K562 (cell line): ENCODE measurements at regions not wholly inside any gene's neighbourhood (a gene's known extent, or its start where the extent isn't known, plus 50 kb on each side); places are given as distances from the start of the nearest gene placed in this dataset.

Experiments used
- ATAC-seq: fragments of 200-7000 bp; cut with Tn5 transposase; 3 replicates; pipeline ENCODE4 v1.9.1; 2020; ENCODE audit warnings: moderate library complexity
- BruUV-seq: library from RNA; stranded (reverse); fragments of 400-500 nt; replicated peaks from 2 replicates; lab custom pipeline; 2021; lab: Mats Ljungman, UMichigan
- CTCF ChIA-PET: fragments of 300-600 bp; formaldehyde crosslinking; extraction: SDS; loops from one replicate; lab custom pipeline; 2021; ENCODE audit warnings: low intra/inter-chr PET ratio; lab: Yijun Ruan, JAX
- POLR2A ChIA-PET: fragments of 300-600, 350-650 bp; sonication (Branson Sonifier 250); formaldehyde crosslinking; extraction: SDS; loops from one replicate; lab custom pipeline; 2021; ENCODE audit warnings: antibody characterized with exemption, inconsistent platforms; lab: Yijun Ruan, JAX
- DNase-seq, 4 experiments: peaks; one replicate each; pipeline versions ENCODE4 v3.0.0 to v3.0.0-alpha.2; 2011 to 2018; ENCODE audit warnings: low spot score in 3 of 4, mixed read lengths in 3 of 4; ENCODE audit errors: extremely low read depth in 1 of 4
- FAIRE-seq: peaks from 2 replicates; lab custom pipeline; 2011; peaks lifted over from hg19 to GRCh38; lab: Jason Lieb, UNC
- H2AFZ ChIP-seq: 2 replicates; pipeline ENCODE4 v1.6.0; 2011; ENCODE audit warnings: low read depth, low read length, control low read depth, inconsistent platforms
- H3K27ac ChIP-seq: fragments of 200-600 bp; 3 replicates; pipeline ENCODE4 v1.8.0; 2011; ENCODE audit warnings: low read depth, mild to moderate bottlenecking, control low read depth, inconsistent platforms, low read length, moderate library complexity, mixed read lengths; ENCODE audit errors: extremely low read depth
- H3K27me3 ChIP-seq, 2 experiments: fragments of 300-600 bp in 1 of 2; 2 replicates in 1 of 2; 3 replicates in 1 of 2; pipeline versions ENCODE4 v1.6.0 to v1.8.0; 2011; ENCODE audit warnings: inconsistent platforms in 2 of 2, low read length in 2 of 2, mild to moderate bottlenecking in 1 of 2, mixed read lengths in 1 of 2, moderate library complexity in 1 of 2; ENCODE audit not compliant: control insufficient read depth in 2 of 2, insufficient read depth in 2 of 2
- H3K36me3 ChIP-seq: fragments of 300-600 bp; 3 replicates; pipeline ENCODE4 v1.8.0; 2011; ENCODE audit warnings: mild to moderate bottlenecking, low read length, inconsistent platforms; ENCODE audit not compliant: control insufficient read depth, insufficient read depth
- H3K4me1 ChIP-seq, 2 experiments: fragments of 200-600 bp in 1 of 2; replicated peaks in 1 of 2; 2 replicates in 1 of 2; 3 replicates in 1 of 2; pipeline versions ENCODE4 v1.5.1 to v1.8.0; 2011; ENCODE audit warnings: inconsistent platforms in 2 of 2, low read length in 2 of 2, mild to moderate bottlenecking in 1 of 2, mixed read lengths in 1 of 2, moderate library complexity in 1 of 2; ENCODE audit not compliant: control insufficient read depth in 2 of 2, insufficient read depth in 2 of 2
- H3K4me2 ChIP-seq: 2 replicates; pipeline ENCODE4 v1.6.1; 2011; ENCODE audit warnings: low read length, control low read depth, inconsistent platforms, mixed read lengths; ENCODE audit not compliant: insufficient read depth
- H3K4me3 ChIP-seq: fragments of 200-600 bp; sonication (generic), shearing (Covaris generic); 2 replicates; pipeline ENCODE4 v1.5.1; 2016; ENCODE audit warnings: control low read depth, inconsistent platforms
- H3K79me2 ChIP-seq: fragments of 200-600 bp; 3 replicates; pipeline ENCODE4 v1.8.0; 2011; ENCODE audit warnings: low read length, inconsistent platforms; ENCODE audit not compliant: control insufficient read depth, insufficient read depth
- H3K9ac ChIP-seq, 2 experiments: 2 replicates each; pipeline versions ENCODE4 v1.6.0 to v1.6.1; 2011; ENCODE audit warnings: low read depth in 2 of 2, low read length in 2 of 2, control low read depth in 1 of 2, inconsistent platforms in 1 of 2, mild to moderate bottlenecking in 1 of 2, mixed read lengths in 1 of 2; ENCODE audit not compliant: insufficient read depth in 1 of 2
- H3K9me1 ChIP-seq: one replicate; pipeline ENCODE4 v1.6.0; 2011; ENCODE audit warnings: inconsistent platforms, mild to moderate bottlenecking, low read length, moderate library complexity; ENCODE audit not compliant: control insufficient read depth, insufficient read depth
- H3K9me3 ChIP-seq: replicated peaks from 2 replicates; pipeline ENCODE4 v1.5.1; 2011; ENCODE audit warnings: low read depth, low read length, inconsistent platforms; ENCODE audit not compliant: control insufficient read depth, insufficient read depth
- H4K20me1 ChIP-seq: replicated peaks from 2 replicates; pipeline ENCODE4 v1.6.1; 2011; ENCODE audit warnings: low read length, inconsistent platforms, mixed read lengths; ENCODE audit not compliant: control insufficient read depth, insufficient read depth
- ELK1 ChIP-seq: sonication (generic); formaldehyde crosslinking; IDR thresholded peaks from 2 replicates; pipeline ENCODE4 v1.8.1; 2022; ENCODE audit warnings: missing genetic modification reagents
- EP300 ChIP-seq: IDR thresholded peaks from 2 replicates; pipeline ENCODE4 v1.6.1; 2012; ENCODE audit warnings: low read length, improper control_type of control experiment
- HMGN3 ChIP-seq: IDR thresholded peaks from 2 replicates; pipeline ENCODE4 v1.6.1; 2011; ENCODE audit warnings: borderline replicate concordance, low read depth, mild to moderate bottlenecking, mixed read lengths, low read length; ENCODE audit not compliant: insufficient read length; ENCODE audit errors: extremely low read depth
- POU5F1 ChIP-seq: fragments of 150-350 bp; IDR thresholded peaks from 2 replicates; pipeline ENCODE4 v1.6.1; 2014; ENCODE audit warnings: borderline replicate concordance, low read length, low read depth, mild to moderate bottlenecking; ENCODE audit not compliant: partially characterized antibody
- SAFB ChIP-seq: fragments of 200-400 bp; formaldehyde crosslinking; IDR thresholded peaks from 2 replicates; pipeline ENCODE4 v1.6.1; 2017; ENCODE audit warnings: low read depth, low read length, borderline replicate concordance
- ZFP36 ChIP-seq: fragments of 150-350 bp; IDR thresholded peaks from 2 replicates; pipeline ENCODE4 v1.6.1; 2018; ENCODE audit warnings: low read length, low read depth; ENCODE audit not compliant: partially characterized antibody
- ZNF449 ChIP-seq: fragments of 250-450 bp; sonication (Bioruptor Pico); IDR thresholded peaks from 2 replicates; pipeline ENCODE4 v1.8.0; 2022; ENCODE audit warnings: moderate library complexity, mild to moderate bottlenecking, inconsistent platforms
- ZSCAN32 ChIP-seq: fragments of 450-650 bp; formaldehyde crosslinking; IDR thresholded peaks from 2 replicates; pipeline ENCODE4 v1.4.0; 2020; ENCODE audit warnings: mild to moderate bottlenecking, moderate library complexity
- WGBS: fragments of 100-300 bp; shearing (Covaris generic); methylation state at CpG from one replicate; pipeline ENCODE4 v1.1.6; 2016; ENCODE audit warnings: low coverage, mixed read lengths; ENCODE audit not compliant: insufficient coverage; ENCODE audit errors: missing lambda C conversion rate; 5-methylcytosine and 5-hydroxymethylcytosine counted together
- in situ Hi-C: fragments of 300-500 bp; cut with MboI; formaldehyde crosslinking; loops from 4 replicates; pipeline ENCODE4 v1.15.0; 2018; ENCODE audit warnings: inconsistent platforms, mixed read lengths
- intact Hi-C: fragments of 100-400 bp; cut with micrococcal nuclease; formaldehyde crosslinking; loops from 2 replicates; pipeline ENCODE4 v1.14.2; 2022

- Histone ChIP-seq H3K4me2 (no peak overlapping the region), H3K27ac (no peak overlapping the region), H3K4me1 (peaks cover 0 to 30% of the 10 kb centered on the region in 2 experiments; a peak in 4 of 5 replicates), H3K9ac (no peak overlapping the region), H3K4me3 (no peak overlapping the region), H3K9me1 (no peaks in the 10 kb centered on the region), H3K9me3 (no peaks in the 10 kb centered on the region; the same call in 1 of the 2 replicates), H3K27me3 (no peaks in the 10 kb centered on the region), H4K20me1 (no peaks in the 10 kb centered on the region), H2AFZ (0 out of 2 replicates have a peak overlapping the region, but pooled peaks have one; percentile 7), H3K36me3 (no peaks in the 10 kb centered on the region), H3K79me2 (no peaks in the 10 kb centered on the region)
- no TSS peak for BruUV-seq
- CTCF ChIA-PET: no interaction called here
- FAIRE-seq: no peak
- intact Hi-C loops: loop anchor here (10.0 kb wide), 1 partner anchor 160 kb away; the partner anchor contains the start of gene MEF2C
- 50% methylated on average over 3 of the region's 3 CpGs for WGBS
- TF ChIP-seq HMGN3 (no peak), ZFP36 (no peak), EP300 (no peak), ELK1 (CRISPR knock-in tag) (no peak), ZSCAN32 (CRISPR knock-in tag) (no peak), ZNF449 (CRISPR knock-in tag) (no peak), SAFB (no peak), POU5F1 (no peak)
- POLR2A ChIA-PET: no interaction called here
- in situ Hi-C loops: no loop called here
- DNase-seq: no peak
- no peak for ATAC-seq
Observed at GRCh38 chr5:89045216-89045615, 162.2 kb upstream of the MEF2C start.
